Astrocyte (in vitro differentiated cells and primary cell): ENCODE measurements at regions not wholly inside any gene's neighbourhood (a gene's known extent, or its start where the extent isn't known, plus 50 kb on each side); places are given as distances from the start of the nearest gene placed in this dataset.

ENCODE experiments used
- EZH2 ChIP-seq: IDR thresholded peaks from 2 replicates; pipeline ENCODE4 v1.6.1; 2012; ENCODE audit warnings: mild to moderate bottlenecking, low read length, inconsistent platforms; ENCODE audit not compliant: insufficient read depth
- TF ChIP-seq, protein P1 (sequence below): IDR thresholded peaks from 2 replicates; pipeline ENCODE4 v1.5.1; 2011; ENCODE audit warnings: low read depth, mild to moderate bottlenecking, inconsistent platforms, low read length, moderate library complexity; ENCODE audit not compliant: insufficient read depth

- no peak for TF ChIP-seq EZH2
- TF ChIP-seq, protein P1, sequence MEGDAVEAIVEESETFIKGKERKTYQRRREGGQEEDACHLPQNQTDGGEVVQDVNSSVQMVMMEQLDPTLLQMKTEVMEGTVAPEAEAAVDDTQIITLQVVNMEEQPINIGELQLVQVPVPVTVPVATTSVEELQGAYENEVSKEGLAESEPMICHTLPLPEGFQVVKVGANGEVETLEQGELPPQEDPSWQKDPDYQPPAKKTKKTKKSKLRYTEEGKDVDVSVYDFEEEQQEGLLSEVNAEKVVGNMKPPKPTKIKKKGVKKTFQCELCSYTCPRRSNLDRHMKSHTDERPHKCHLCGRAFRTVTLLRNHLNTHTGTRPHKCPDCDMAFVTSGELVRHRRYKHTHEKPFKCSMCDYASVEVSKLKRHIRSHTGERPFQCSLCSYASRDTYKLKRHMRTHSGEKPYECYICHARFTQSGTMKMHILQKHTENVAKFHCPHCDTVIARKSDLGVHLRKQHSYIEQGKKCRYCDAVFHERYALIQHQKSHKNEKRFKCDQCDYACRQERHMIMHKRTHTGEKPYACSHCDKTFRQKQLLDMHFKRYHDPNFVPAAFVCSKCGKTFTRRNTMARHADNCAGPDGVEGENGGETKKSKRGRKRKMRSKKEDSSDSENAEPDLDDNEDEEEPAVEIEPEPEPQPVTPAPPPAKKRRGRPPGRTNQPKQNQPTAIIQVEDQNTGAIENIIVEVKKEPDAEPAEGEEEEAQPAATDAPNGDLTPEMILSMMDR: no peak
Observed at GRCh38 chr5:17828681-17829080, 194.4 kb downstream of the TAF11L14 start.
